ENCODE measurements at regions not wholly inside any gene's neighbourhood (a gene's known extent, or its start where the extent isn't known, plus 50 kb on each side); places are given as distances from the start of the nearest gene placed in this dataset.

DNA sequence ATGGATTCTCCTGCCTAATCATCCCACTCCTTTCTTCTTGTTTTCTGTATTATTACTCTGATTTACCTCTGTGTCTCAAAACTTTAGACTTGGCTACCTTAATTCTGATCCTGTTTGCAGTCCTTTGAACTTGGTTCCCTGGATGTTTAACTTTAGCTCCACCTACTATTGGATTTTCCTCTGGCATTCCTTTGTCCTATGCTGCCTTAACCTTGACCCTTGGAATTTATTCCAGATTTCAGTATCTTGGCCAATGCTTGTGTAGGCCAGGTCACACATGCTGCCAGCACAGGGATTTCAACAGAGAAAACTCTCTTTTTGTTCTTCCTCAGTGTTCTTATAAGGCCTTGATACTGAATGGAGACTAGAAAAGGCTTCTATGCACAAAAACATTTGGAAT lies 65.0 kb upstream of the DNAJC19 start:
- TF ChIP-seq EZH2phosphoT487 (IDR thresholded peaks at IDR 0.05; ENCODE audit: insufficient read depth, low read depth) (no peak), EZH2 (IDR thresholded peaks at IDR 0.05; ENCODE audit: insufficient read depth, poor library complexity, severe bottlenecking) (no peak)
